Activated CD4-positive, alpha-beta T cell treated with anti-CD3 and anti-CD28 coated beads, Interleukin-2, amount 10 ng/mL, durations not matched to agents 24 days and 14 days (primary cell): ENCODE measurements at regions not wholly inside any gene's neighbourhood (a gene's known extent, or its start where the extent isn't known, plus 50 kb on each side); places are given as distances from the start of the nearest gene placed in this dataset.

Experiments
- DNase-seq: peaks from one replicate; pipeline ENCODE4 v3.0.0; 2022
- H3K27ac Mint-ChIP-seq: one replicate; pipeline ENCODE4 v1.8.0; 2022; ENCODE audit warnings: mild to moderate bottlenecking, mixed read lengths
- H3K27me3 Mint-ChIP-seq: one replicate; pipeline ENCODE4 v1.8.0; 2022; ENCODE audit warnings: mixed read lengths
- H3K36me3 Mint-ChIP-seq: one replicate; pipeline ENCODE4 v1.8.0; 2022; ENCODE audit warnings: low read depth, mild to moderate bottlenecking, mixed read lengths
- H3K4me1 Mint-ChIP-seq: one replicate; pipeline ENCODE4 v1.8.0; 2021; ENCODE audit warnings: mixed read lengths
- H3K4me3 Mint-ChIP-seq: one replicate; pipeline ENCODE4 v1.8.0; 2022; ENCODE audit warnings: mild to moderate bottlenecking, moderate library complexity, mixed read lengths
- H3K9me3 Mint-ChIP-seq: one replicate; pipeline ENCODE4 v1.8.0; 2021; ENCODE audit warnings: mixed read lengths
- intact Hi-C: fragments of 100-400 bp; cut with micrococcal nuclease; formaldehyde crosslinking; loops from one replicate; pipeline ENCODE4 v1.15.1; 2023

- no peak for DNase-seq
- Mint-ChIP-seq H3K36me3 (no peaks in the 10 kb centered on the region), H3K27me3 (no peaks in the 10 kb centered on the region), H3K9me3 (no peaks in the 10 kb centered on the region), H3K4me3 (no peak overlapping the region), H3K27ac (no peak overlapping the region), H3K4me1 (no peaks in the 10 kb centered on the region)
- intact Hi-C loops: no loop called here
These were observed 212.7 kb downstream of the HNMT start for GRCh38 chr2:138176862-138177439.

GRCh38 chr2:138177693-138178092, 213.4 kb downstream of the HNMT start:
- DNase-seq: no peak
- Mint-ChIP-seq H3K4me3 (no peak overlapping the region), H3K4me1 (no peaks in the 10 kb centered on the region), H3K9me3 (no peaks in the 10 kb centered on the region), H3K27me3 (no peaks in the 10 kb centered on the region), H3K27ac (no peak overlapping the region), H3K36me3 (no peaks in the 10 kb centered on the region)
- intact Hi-C loops: no loop called here

- Mint-ChIP-seq H3K36me3 (no peaks in the 10 kb centered on the region), H3K27me3 (no peaks in the 10 kb centered on the region), H3K27ac (no peak overlapping the region), H3K4me3 (no peak overlapping the region), H3K4me1 (no peaks in the 10 kb centered on the region), H3K9me3 (no peaks in the 10 kb centered on the region)
- no peak for DNase-seq
- intact Hi-C loops: no loop called here
These were observed 216.6 kb downstream of the HNMT start for GRCh38 chr2:138180692-138181386.

- DNase-seq: no peak
- Mint-ChIP-seq H3K4me1 (no peaks in the 10 kb centered on the region), H3K9me3 (no peaks in the 10 kb centered on the region), H3K36me3 (no peaks in the 10 kb centered on the region), H3K27me3 (no peaks in the 10 kb centered on the region), H3K27ac (no peak overlapping the region), H3K4me3 (no peak overlapping the region)
- intact Hi-C loops: no loop called here
These were observed 218.1 kb downstream of the HNMT start for GRCh38 chr2:138182250-138182936.

- intact Hi-C loops: no loop called here
- Mint-ChIP-seq H3K27ac (no peak overlapping the region), H3K4me3 (no peak overlapping the region), H3K36me3 (no peaks in the 10 kb centered on the region), H3K9me3 (no peaks in the 10 kb centered on the region), H3K27me3 (no peaks in the 10 kb centered on the region), H3K4me1 (no peaks in the 10 kb centered on the region)
- DNase-seq: no peak
These were observed 218.7 kb downstream of the HNMT start for GRCh38 chr2:138182937-138183312.

- H3K4me3 Mint-ChIP-seq: no peak overlapping the region
- intact Hi-C loops: no loop called here
- no peak overlapping the region for H3K27ac Mint-ChIP-seq
- H3K4me1 Mint-ChIP-seq: no peaks in the 10 kb centered on the region
- H3K36me3 Mint-ChIP-seq: no peaks in the 10 kb centered on the region
- DNase-seq: no peak
- H3K27me3 Mint-ChIP-seq: no peaks in the 10 kb centered on the region
- no peaks in the 10 kb centered on the region for H3K9me3 Mint-ChIP-seq
These were observed 219.4 kb downstream of the HNMT start for GRCh38 chr2:138183705-138184104.

- Mint-ChIP-seq H3K27ac (no peak overlapping the region), H3K36me3 (no peaks in the 10 kb centered on the region), H3K4me3 (no peak overlapping the region), H3K4me1 (no peaks in the 10 kb centered on the region), H3K9me3 (no peaks in the 10 kb centered on the region), H3K27me3 (no peaks in the 10 kb centered on the region)
- intact Hi-C loops: no loop called here
- no peak for DNase-seq
These were observed 220.2 kb downstream of the HNMT start for GRCh38 chr2:138184428-138184827.

GRCh38 chr2:138185827-138186226, 221.6 kb downstream of the HNMT start:
- intact Hi-C loops: no loop called here
- Mint-ChIP-seq H3K4me1 (no peaks in the 10 kb centered on the region), H3K27ac (no peak overlapping the region), H3K4me3 (no peak overlapping the region), H3K36me3 (no peaks in the 10 kb centered on the region), H3K27me3 (no peaks in the 10 kb centered on the region), H3K9me3 (no peaks in the 10 kb centered on the region)
- DNase-seq: no peak

- intact Hi-C loops: no loop called here
- no peak for DNase-seq
- H3K9me3 Mint-ChIP-seq: no peaks in the 10 kb centered on the region
- H3K27ac Mint-ChIP-seq: no peak overlapping the region
- no peaks in the 10 kb centered on the region for H3K4me1 Mint-ChIP-seq
- no peak overlapping the region for H3K4me3 Mint-ChIP-seq
- H3K36me3 Mint-ChIP-seq: no peaks in the 10 kb centered on the region
- H3K27me3 Mint-ChIP-seq: no peaks in the 10 kb centered on the region
These were observed 222.9 kb downstream of the HNMT start for GRCh38 chr2:138187221-138187620.

GRCh38 chr2:138190999-138191398, 226.7 kb downstream of the HNMT start:
- no peaks in the 10 kb centered on the region for H3K27me3 Mint-ChIP-seq
- H3K9me3 Mint-ChIP-seq: no peaks in the 10 kb centered on the region
- DNase-seq: no peak
- no peaks in the 10 kb centered on the region for H3K4me1 Mint-ChIP-seq
- no peak overlapping the region for H3K27ac Mint-ChIP-seq
- H3K4me3 Mint-ChIP-seq: no peak overlapping the region
- no peaks in the 10 kb centered on the region for H3K36me3 Mint-ChIP-seq
- intact Hi-C loops: no loop called here

- no peaks in the 10 kb centered on the region for H3K4me1 Mint-ChIP-seq
- no peak for DNase-seq
- H3K36me3 Mint-ChIP-seq: no peaks in the 10 kb centered on the region
- H3K9me3 Mint-ChIP-seq: no peaks in the 10 kb centered on the region
- no peak overlapping the region for H3K27ac Mint-ChIP-seq
- H3K27me3 Mint-ChIP-seq: no peaks in the 10 kb centered on the region
- intact Hi-C loops: no loop called here
- H3K4me3 Mint-ChIP-seq: no peak overlapping the region
These were observed 229.3 kb downstream of the HNMT start for GRCh38 chr2:138193416-138194213.

GRCh38 chr2:138201286-138201685, 237.0 kb downstream of the HNMT start:
- no peak for DNase-seq
- Mint-ChIP-seq H3K27ac (no peak overlapping the region), H3K36me3 (no peaks in the 10 kb centered on the region), H3K4me3 (no peak overlapping the region), H3K9me3 (no peaks in the 10 kb centered on the region), H3K4me1 (no peaks in the 10 kb centered on the region), H3K27me3 (no peaks in the 10 kb centered on the region)
- intact Hi-C loops: no loop called here

GRCh38 chr2:138202762-138203161, 238.5 kb downstream of the HNMT start:
- no peak overlapping the region for H3K27ac Mint-ChIP-seq
- DNase-seq: no peak
- H3K36me3 Mint-ChIP-seq: no peaks in the 10 kb centered on the region
- intact Hi-C loops: no loop called here
- H3K4me1 Mint-ChIP-seq: no peaks in the 10 kb centered on the region
- no peaks in the 10 kb centered on the region for H3K9me3 Mint-ChIP-seq
- no peaks in the 10 kb centered on the region for H3K27me3 Mint-ChIP-seq
- H3K4me3 Mint-ChIP-seq: no peak overlapping the region

- Mint-ChIP-seq H3K36me3 (no peaks in the 10 kb centered on the region), H3K4me3 (no peak overlapping the region), H3K27me3 (no peaks in the 10 kb centered on the region), H3K9me3 (no peaks in the 10 kb centered on the region), H3K4me1 (no peaks in the 10 kb centered on the region), H3K27ac (no peak overlapping the region)
- intact Hi-C loops: no loop called here
- DNase-seq: no peak
These were observed 241.0 kb downstream of the HNMT start for GRCh38 chr2:138205281-138205680.
